HG03045 (cell line): ENCODE measurements at regions not wholly inside any gene's neighbourhood (a gene's known extent, or its start where the extent isn't known, plus 50 kb on each side); places are given as distances from the start of the nearest gene placed in this dataset.
A peak's percentile ranks its signal among the peaks of the same experiment; 100 is the strongest.
"Not testable (repeated sequence)": the region's sequence is repeated elsewhere in the genome, so short reads cannot be mapped to it uniquely, and the experiment has no call there.

Experiments
- ATAC-seq: cut with Tn5 transposase; IDR thresholded peaks from one replicate; pipeline ENCODE4 v1.9.1; 2021; ENCODE audit warnings: mild to moderate bottlenecking, moderate library complexity; ENCODE audit not compliant: unreplicated experiment

- no peak for ATAC-seq
Measured at GRCh38 chr6:149234051-149234962, 83.2 kb upstream of the TAB2 start.

GRCh38 chr6:149235130-149235561 lies 82.4 kb upstream of the TAB2 start:
- ATAC-seq = peak; percentile 80

- ATAC-seq = no peak
Measured at GRCh38 chr6:149236589-149236988, 80.9 kb upstream of the TAB2 start.

GRCh38 chr6:149237464-149237863 lies 80.0 kb upstream of the TAB2 start:
- ATAC-seq = no peak

- no peak for ATAC-seq
Measured at GRCh38 chr6:149239573-149240209, 77.8 kb upstream of the TAB2 start.

- ATAC-seq = no peak
Measured at GRCh38 chr6:149242883-149243282, 74.6 kb upstream of the TAB2 start.

- no peak for ATAC-seq
Measured at GRCh38 chr6:149244105-149244504, 73.4 kb upstream of the TAB2 start.

- ATAC-seq = no peak
Measured at GRCh38 chr6:149246691-149247384, 70.7 kb upstream of the TAB2 start.

- no peak for ATAC-seq
Measured at GRCh38 chr6:149247385-149247763, 70.1 kb upstream of the TAB2 start.

- ATAC-seq = not testable (repeated sequence)
Measured at GRCh38 chr6:149248263-149248662, 69.2 kb upstream of the TAB2 start.

GRCh38 chr6:149248693-149249369 lies 68.7 kb upstream of the TAB2 start:
- ATAC-seq = no peak

GRCh38 chr6:149249370-149250357 lies 67.8 kb upstream of the TAB2 start:
- ATAC-seq = no peak

GRCh38 chr6:149250951-149251350 lies 66.6 kb upstream of the TAB2 start:
- no peak for ATAC-seq

- ATAC-seq = no peak
Measured at GRCh38 chr6:149252622-149253021, 64.9 kb upstream of the TAB2 start.

- no peak for ATAC-seq
Measured at GRCh38 chr6:149254253-149254652, 63.3 kb upstream of the TAB2 start.

GRCh38 chr6:149259753-149260152 lies 57.8 kb upstream of the TAB2 start:
- ATAC-seq = no peak

GRCh38 chr6:149260214-149260874 lies 57.2 kb upstream of the TAB2 start:
- no peak for ATAC-seq

- ATAC-seq = no peak
Measured at GRCh38 chr6:149261364-149262040, 56.0 kb upstream of the TAB2 start.

- no peak for ATAC-seq
Measured at GRCh38 chr6:149263321-149263720, 54.2 kb upstream of the TAB2 start.
